HEK293T (cell line): ENCODE measurements at regions not wholly inside any gene's neighbourhood (a gene's known extent, or its start where the extent isn't known, plus 50 kb on each side); places are given as distances from the start of the nearest gene placed in this dataset.

ENCODE experiments used
- CTCF ChIA-PET: fragments of 350-600 bp; formaldehyde crosslinking; extraction: SDS; loops from one replicate; lab custom pipeline; 2021; ENCODE audit warnings: antibody characterized with exemption, inconsistent platforms; lab: Yijun Ruan, JAX
- POLR2A ChIA-PET: fragments of 350-600 bp; formaldehyde crosslinking; extraction: SDS; loops from one replicate; lab custom pipeline; 2020; ENCODE audit warnings: antibody characterized with exemption, inconsistent platforms; lab: Yijun Ruan, JAX
- DNase-seq: peaks from one replicate; pipeline ENCODE4 v3.0.0; 2012; ENCODE audit warnings: mixed read lengths; ENCODE audit errors: extremely low spot score
- ARNT ChIP-seq: fragments of 450-650 bp; IDR thresholded peaks from 2 replicates; pipeline ENCODE4 v1.6.1; 2017; ENCODE audit warnings: mild to moderate bottlenecking
- BHLHE40 ChIP-seq: fragments of 450-650 bp; IDR thresholded peaks from 2 replicates; pipeline ENCODE4 v1.6.1; 2016; ENCODE audit warnings: mild to moderate bottlenecking, moderate library complexity, borderline replicate concordance
- CTBP1 ChIP-seq: fragments of 450-650 bp; IDR thresholded peaks from 2 replicates; pipeline ENCODE4 v1.6.1; 2016; ENCODE audit warnings: borderline replicate concordance
- ELF4 ChIP-seq: fragments of 450-650 bp; IDR thresholded peaks from 2 replicates; pipeline ENCODE4 v1.6.1; 2017; ENCODE audit warnings: antibody characterized with exemption
- FOXA1 ChIP-seq: fragments of 450-650 bp; IDR thresholded peaks from 2 replicates; pipeline ENCODE4 v1.6.1; 2016; ENCODE audit warnings: mild to moderate bottlenecking
- FOXK2 ChIP-seq: fragments of 450-650 bp; IDR thresholded peaks from 2 replicates; pipeline ENCODE4 v1.6.1; 2016; ENCODE audit warnings: mild to moderate bottlenecking
- FOXM1 ChIP-seq: fragments of 450-650 bp; IDR thresholded peaks from 2 replicates; pipeline ENCODE4 v1.6.1; 2017; ENCODE audit warnings: mild to moderate bottlenecking, borderline replicate concordance
- HDGF ChIP-seq: fragments of 450-650 bp; IDR thresholded peaks from 2 replicates; pipeline ENCODE4 v1.6.1; 2017; ENCODE audit warnings: antibody characterized with exemption, borderline replicate concordance
- L3MBTL2 ChIP-seq: fragments of 450-650 bp; conservative IDR thresholded peaks from 2 replicates; pipeline ENCODE4 v1.6.1; 2016; ENCODE audit warnings: mild to moderate bottlenecking
- LEF1 ChIP-seq: fragments of 450-650 bp; IDR thresholded peaks from 2 replicates; pipeline ENCODE4 v1.6.1; 2017; ENCODE audit warnings: mild to moderate bottlenecking, borderline replicate concordance
- NFRKB ChIP-seq: fragments of 450-650 bp; IDR thresholded peaks from 2 replicates; pipeline ENCODE4 v1.6.1; 2016; ENCODE audit warnings: mild to moderate bottlenecking, moderate library complexity
- PKNOX1 ChIP-seq: fragments of 450-650 bp; IDR thresholded peaks from 2 replicates; pipeline ENCODE4 v1.6.1; 2016
- SP1 ChIP-seq: fragments of 450-650 bp; IDR thresholded peaks from 2 replicates; pipeline ENCODE4 v1.6.1; 2017
- SUZ12 ChIP-seq: fragments of 450-650 bp; IDR thresholded peaks from 2 replicates; pipeline ENCODE4 v1.6.1; 2016; ENCODE audit warnings: mild to moderate bottlenecking
- TARDBP ChIP-seq: fragments of 450-650 bp; IDR thresholded peaks from 2 replicates; pipeline ENCODE4 v1.6.1; 2016
- ZNF384 ChIP-seq: fragments of 450-650 bp; IDR thresholded peaks from 2 replicates; pipeline ENCODE4 v1.6.1; 2016

- CTCF ChIA-PET: no interaction called here
- POLR2A ChIA-PET: no interaction called here
- TF ChIP-seq L3MBTL2: no peak
- 0 out of 2 replicates have a peak, but pooled peaks have one; percentile 21 for TF ChIP-seq PKNOX1
- DNase-seq: no peak
These were observed 1081.8 kb downstream of the EPHA7 start for GRCh38 chr6:92337571-92337970.

GRCh38 chr6:92329208-92329847 is 1090.0 kb downstream of the EPHA7 start:
- ChIA-PET CTCF (no interaction called here), POLR2A (no interaction called here)
- no peak for DNase-seq
- TF ChIP-seq SP1 (no peak), BHLHE40 (no peak), FOXA1 (no peak), PKNOX1 (no peak), NFRKB (no peak)

GRCh38 chr6:92315312-92315711 is 1104.0 kb downstream of the EPHA7 start:
- DNase-seq: no peak
- ChIA-PET CTCF (no interaction called here), POLR2A (no interaction called here)
- TF ChIP-seq ZNF384: no peak
- no peak for TF ChIP-seq CTBP1
- no peak for TF ChIP-seq FOXK2
- no peak for TF ChIP-seq LEF1
- TF ChIP-seq TARDBP: no peak
- TF ChIP-seq HDGF: no peak

GRCh38 chr6:92297101-92297500 is 1122.3 kb downstream of the EPHA7 start:
- no peak for DNase-seq
- POLR2A ChIA-PET: no interaction called here
- CTCF ChIA-PET: no interaction called here
- no peak for TF ChIP-seq SP1
- TF ChIP-seq ARNT: no peak

- ChIA-PET CTCF (no interaction called here), POLR2A (no interaction called here)
- no peak for DNase-seq
- TF ChIP-seq FOXM1 (no peak), FOXA1 (no peak), LEF1 (no peak)
These were observed 1127.3 kb downstream of the EPHA7 start for GRCh38 chr6:92292067-92292466.

- DNase-seq: no peak
- POLR2A ChIA-PET: no interaction called here
- TF ChIP-seq FOXM1: no peak
- TF ChIP-seq SP1: no peak
- no peak for TF ChIP-seq ZNF384
- TF ChIP-seq CTBP1: no peak
- no peak for TF ChIP-seq FOXK2
- no peak for TF ChIP-seq NFRKB
- TF ChIP-seq FOXA1: no peak
- TF ChIP-seq HDGF: no peak
- no peak for TF ChIP-seq L3MBTL2
- no peak for TF ChIP-seq ELF4
- no peak for TF ChIP-seq BHLHE40
- no peak for TF ChIP-seq SUZ12
- TF ChIP-seq PKNOX1: no peak
- TF ChIP-seq TARDBP: no peak
- no peak for TF ChIP-seq ARNT
- no peak for TF ChIP-seq LEF1
- CTCF ChIA-PET: no interaction called here
These were observed 1129.5 kb downstream of the EPHA7 start for GRCh38 chr6:92289831-92290230.

- TF ChIP-seq FOXM1 (no peak), BHLHE40 (no peak), ELF4 (no peak), SUZ12 (no peak), PKNOX1 (no peak), L3MBTL2 (no peak), NFRKB (no peak), CTBP1 (no peak), ZNF384 (no peak), FOXA1 (no peak), TARDBP (no peak), LEF1 (no peak), HDGF (no peak), FOXK2 (no peak), SP1 (no peak), ARNT (no peak)
- no peak for DNase-seq
- ChIA-PET CTCF (no interaction called here), POLR2A (no interaction called here)
These were observed 1137.7 kb downstream of the EPHA7 start for GRCh38 chr6:92281571-92282076.
